Ishikawa (cell line): ENCODE measurements at regions not wholly inside any gene's neighbourhood (a gene's known extent, or its start where the extent isn't known, plus 50 kb on each side); places are given as distances from the start of the nearest gene placed in this dataset.

Experiments used
- CEBPB ChIP-seq: IDR thresholded peaks from 2 replicates; pipeline ENCODE4 v1.6.1; 2012
- CREB1 ChIP-seq: IDR thresholded peaks from 2 replicates; pipeline ENCODE4 v1.6.1; 2012; ENCODE audit warnings: low read depth
- EP300 ChIP-seq: IDR thresholded peaks from 2 replicates; pipeline ENCODE4 v1.6.1; 2012; ENCODE audit warnings: borderline replicate concordance
- MAX ChIP-seq: IDR thresholded peaks from 2 replicates; pipeline ENCODE4 v1.6.1; 2012
- RAD21 ChIP-seq: IDR thresholded peaks from 2 replicates; pipeline ENCODE4 v1.6.1; 2012; ENCODE audit warnings: low read depth
- REST ChIP-seq: IDR thresholded peaks from 2 replicates; pipeline ENCODE4 v1.6.1; 2012; ENCODE audit warnings: low read depth, mild to moderate bottlenecking
- TAF1 ChIP-seq: IDR thresholded peaks from 2 replicates; pipeline ENCODE4 v1.6.1; 2012; ENCODE audit warnings: low read depth, mild to moderate bottlenecking
- TCF12 ChIP-seq: IDR thresholded peaks from 2 replicates; pipeline ENCODE4 v1.6.1; 2012; ENCODE audit warnings: low read depth
- USF1 ChIP-seq: IDR thresholded peaks from 2 replicates; pipeline ENCODE4 v1.6.1; 2012
- YY1 ChIP-seq: IDR thresholded peaks from 2 replicates; pipeline ENCODE4 v1.6.1; 2012; ENCODE audit warnings: low read depth

GRCh38 chr6:11413728-11414127 lies 123.8 kb upstream of the TMEM170B start:
- TF ChIP-seq REST (no peak), TAF1 (no peak), MAX (no peak), RAD21 (no peak), CREB1 (no peak), EP300 (no peak), YY1 (no peak), CEBPB (no peak), TCF12 (no peak), USF1 (no peak)
